GM21619 (cell line): ENCODE measurements at regions not wholly inside any gene's neighbourhood (a gene's known extent, or its start where the extent isn't known, plus 50 kb on each side); places are given as distances from the start of the nearest gene placed in this dataset.

ENCODE experiments used
- ATAC-seq: cut with Tn5 transposase; IDR thresholded peaks from one replicate; pipeline ENCODE4 v1.9.1; 2021; ENCODE audit not compliant: unreplicated experiment

GRCh38 chr6:98583506-98583905 is 250.9 kb upstream of the POU3F2 start:
- ATAC-seq, result no peak

GRCh38 chr6:98586163-98586562 is 248.2 kb upstream of the POU3F2 start:
- ATAC-seq, result no peak

- no peak for ATAC-seq
Observed at GRCh38 chr6:98587555-98587954, 246.8 kb upstream of the POU3F2 start.

GRCh38 chr6:98589536-98589935 is 244.8 kb upstream of the POU3F2 start:
- no peak for ATAC-seq

- ATAC-seq, result no peak
Observed at GRCh38 chr6:98590136-98590681, 244.2 kb upstream of the POU3F2 start.

GRCh38 chr6:98590997-98591396 is 243.4 kb upstream of the POU3F2 start:
- no peak for ATAC-seq

GRCh38 chr6:98593676-98594075 is 240.7 kb upstream of the POU3F2 start:
- ATAC-seq, result no peak

- ATAC-seq, result no peak
Observed at GRCh38 chr6:98601716-98602115, 232.7 kb upstream of the POU3F2 start.

- no peak for ATAC-seq
Observed at GRCh38 chr6:98605705-98606104, 228.7 kb upstream of the POU3F2 start.

GRCh38 chr6:98627129-98627775 is 207.1 kb upstream of the POU3F2 start:
- no peak for ATAC-seq

- ATAC-seq, result no peak
Observed at GRCh38 chr6:98633886-98634285, 200.5 kb upstream of the POU3F2 start.

- ATAC-seq, result no peak
Observed at GRCh38 chr6:98634569-98634968, 199.8 kb upstream of the POU3F2 start.

GRCh38 chr6:98635191-98635590 is 199.2 kb upstream of the POU3F2 start:
- ATAC-seq, result no peak

GRCh38 chr6:98636941-98637340 is 197.4 kb upstream of the POU3F2 start:
- no peak for ATAC-seq

- ATAC-seq, result no peak
Observed at GRCh38 chr6:98639089-98639635, 195.2 kb upstream of the POU3F2 start.

GRCh38 chr6:98640366-98640765 is 194.0 kb upstream of the POU3F2 start:
- ATAC-seq, result no peak

GRCh38 chr6:98641949-98642719 is 192.2 kb upstream of the POU3F2 start:
- no peak for ATAC-seq

GRCh38 chr6:98644063-98644462 is 190.3 kb upstream of the POU3F2 start:
- ATAC-seq, result no peak

- ATAC-seq, result no peak
Observed at GRCh38 chr6:98648211-98648914, 186.0 kb upstream of the POU3F2 start.

- ATAC-seq, result no peak
Observed at GRCh38 chr6:98650941-98651340, 183.4 kb upstream of the POU3F2 start.

- no peak for ATAC-seq
Observed at GRCh38 chr6:98653179-98653578, 181.2 kb upstream of the POU3F2 start.
